ENCODE measurements at regions not wholly inside any gene's neighbourhood (a gene's known extent, or its start where the extent isn't known, plus 50 kb on each side); places are given as distances from the start of the nearest gene placed in this dataset.

DNA sequence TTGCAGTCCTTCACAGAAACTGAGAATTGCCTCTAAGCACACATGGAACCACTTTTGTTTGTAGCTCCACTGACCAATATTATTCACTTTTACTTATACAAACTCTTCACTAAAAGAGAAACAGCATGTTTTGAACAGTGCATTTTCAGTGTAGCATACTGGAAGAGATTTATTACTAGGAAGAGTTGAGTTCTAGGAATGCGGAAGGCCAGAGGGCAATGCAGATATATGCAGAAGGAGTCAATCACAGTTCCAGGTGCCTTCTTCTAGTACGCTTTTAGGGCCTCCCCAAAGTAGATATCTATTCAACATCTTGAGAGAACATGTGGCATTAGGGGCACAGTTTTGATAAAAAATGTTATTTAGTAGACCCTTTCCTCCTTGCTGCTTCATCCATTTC is 1654.0 kb upstream of the ZEB2 start:
- Histone ChIP-seq H3K9me3 (peaks cover 3% of the 10 kb centered on the region), H3K4me1 (no peaks in the 10 kb centered on the region), H3K4me3 (no peak overlapping the region), H3K27ac (no peak overlapping the region), H3K36me3 (no peaks in the 10 kb centered on the region), H3K27me3 (no peaks in the 10 kb centered on the region)
- TF ChIP-seq, protein P1, sequence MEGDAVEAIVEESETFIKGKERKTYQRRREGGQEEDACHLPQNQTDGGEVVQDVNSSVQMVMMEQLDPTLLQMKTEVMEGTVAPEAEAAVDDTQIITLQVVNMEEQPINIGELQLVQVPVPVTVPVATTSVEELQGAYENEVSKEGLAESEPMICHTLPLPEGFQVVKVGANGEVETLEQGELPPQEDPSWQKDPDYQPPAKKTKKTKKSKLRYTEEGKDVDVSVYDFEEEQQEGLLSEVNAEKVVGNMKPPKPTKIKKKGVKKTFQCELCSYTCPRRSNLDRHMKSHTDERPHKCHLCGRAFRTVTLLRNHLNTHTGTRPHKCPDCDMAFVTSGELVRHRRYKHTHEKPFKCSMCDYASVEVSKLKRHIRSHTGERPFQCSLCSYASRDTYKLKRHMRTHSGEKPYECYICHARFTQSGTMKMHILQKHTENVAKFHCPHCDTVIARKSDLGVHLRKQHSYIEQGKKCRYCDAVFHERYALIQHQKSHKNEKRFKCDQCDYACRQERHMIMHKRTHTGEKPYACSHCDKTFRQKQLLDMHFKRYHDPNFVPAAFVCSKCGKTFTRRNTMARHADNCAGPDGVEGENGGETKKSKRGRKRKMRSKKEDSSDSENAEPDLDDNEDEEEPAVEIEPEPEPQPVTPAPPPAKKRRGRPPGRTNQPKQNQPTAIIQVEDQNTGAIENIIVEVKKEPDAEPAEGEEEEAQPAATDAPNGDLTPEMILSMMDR (IDR thresholded peaks at IDR 0.05): no peak
- no peak for TF ChIP-seq POLR2AphosphoS5 (IDR thresholded peaks at IDR 0.05)
- no peak for TF ChIP-seq POLR2A (IDR thresholded peaks at IDR 0.05)
- no peak for TF ChIP-seq EP300 (IDR thresholded peaks at IDR 0.05)
- 88% methylated on average over 2 of the region's 2 CpGs for WGBS
- DNase-seq (ENCODE audit: low spot score in 2 of 2): no peak

DNA sequence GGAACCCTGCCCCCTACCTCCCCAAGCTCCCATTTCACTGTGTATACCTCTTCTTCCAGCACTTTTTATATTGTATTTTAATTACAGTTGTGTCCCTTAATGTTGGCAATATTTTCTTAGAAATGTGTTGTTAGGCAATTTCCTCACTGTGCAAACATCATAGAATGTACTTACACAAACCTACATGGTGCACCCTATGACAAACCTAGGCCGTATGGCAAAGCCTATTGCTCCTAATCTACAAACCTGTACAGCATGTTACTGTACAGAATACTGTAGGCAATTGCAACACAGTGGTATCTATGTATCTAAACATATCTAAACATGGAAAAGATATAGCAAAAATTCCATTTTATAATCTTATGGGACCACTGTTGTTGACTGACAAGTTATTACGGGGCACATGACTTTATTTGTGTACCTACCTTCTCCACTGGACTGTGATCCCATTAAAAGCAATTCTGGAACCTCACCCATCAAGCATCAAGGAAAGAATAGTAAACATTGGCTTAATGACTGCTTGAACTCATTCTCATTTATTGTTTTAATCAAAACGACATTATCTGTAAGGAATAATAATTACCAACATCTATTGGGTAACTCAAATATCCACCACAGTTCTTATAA is 1641.5 kb upstream of the ZEB2 start:
- no peak for TF ChIP-seq EP300 (IDR thresholded peaks at IDR 0.05)
- TF ChIP-seq, protein P1 (IDR thresholded peaks at IDR 0.05): no peak
- TF ChIP-seq POLR2AphosphoS5 (IDR thresholded peaks at IDR 0.05): no peak
- no peak for TF ChIP-seq POLR2A (IDR thresholded peaks at IDR 0.05)
- no peak for DNase-seq (ENCODE audit: low spot score in 2 of 2)
- H3K27ac ChIP-seq: no peak overlapping the region
- no peaks in the 10 kb centered on the region for H3K36me3 ChIP-seq
- H3K27me3 ChIP-seq: no peaks in the 10 kb centered on the region
- 48% methylated on average over 3 of the region's 3 CpGs for WGBS
- no peaks in the 10 kb centered on the region for H3K9me3 ChIP-seq
- no peak overlapping the region for H3K4me3 ChIP-seq
- no peaks in the 10 kb centered on the region for H3K4me1 ChIP-seq

DNA sequence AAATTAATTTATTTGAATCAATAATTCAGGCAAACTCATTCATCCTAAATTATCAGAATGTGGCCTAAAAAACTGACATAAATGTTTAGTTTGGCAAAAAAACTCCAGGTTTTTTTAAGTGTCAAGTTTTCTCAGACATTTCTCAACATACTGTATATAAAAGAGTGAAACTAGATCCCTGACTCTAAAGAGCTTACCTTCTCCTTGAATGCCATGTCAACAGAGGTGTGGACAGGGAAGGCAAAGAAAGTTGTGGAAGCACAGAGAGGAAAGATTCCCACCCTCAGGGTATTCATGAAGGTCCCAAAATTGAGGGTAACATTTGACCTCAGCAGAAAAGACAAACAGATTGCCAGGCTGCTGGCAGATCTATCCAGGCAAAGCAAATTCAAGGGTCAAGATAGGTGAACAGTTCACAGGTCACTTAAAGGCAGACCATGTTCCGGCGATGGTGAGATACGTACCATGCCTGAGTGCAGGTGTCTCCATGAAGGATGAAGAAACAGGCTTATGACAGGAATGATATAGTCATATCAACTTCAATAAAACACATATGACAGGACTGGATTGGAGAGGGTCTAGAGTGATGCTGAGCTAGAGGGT is 1638.3 kb upstream of the ZEB2 start:
- H3K27ac ChIP-seq: no peak overlapping the region
- no peak for DNase-seq (ENCODE audit: low spot score in 2 of 2)
- H3K27me3 ChIP-seq: no peaks in the 10 kb centered on the region
- H3K4me1 ChIP-seq: no peaks in the 10 kb centered on the region
- TF ChIP-seq POLR2A (IDR thresholded peaks at IDR 0.05) (no peak), EP300 (IDR thresholded peaks at IDR 0.05) (no peak)
- no peaks in the 10 kb centered on the region for H3K36me3 ChIP-seq
- H3K4me3 ChIP-seq: no peak overlapping the region
- H3K9me3 ChIP-seq: no peaks in the 10 kb centered on the region
- whole genome bisulfite sequencing: 97% methylated on average over 3 of the region's 3 CpGs

DNA sequence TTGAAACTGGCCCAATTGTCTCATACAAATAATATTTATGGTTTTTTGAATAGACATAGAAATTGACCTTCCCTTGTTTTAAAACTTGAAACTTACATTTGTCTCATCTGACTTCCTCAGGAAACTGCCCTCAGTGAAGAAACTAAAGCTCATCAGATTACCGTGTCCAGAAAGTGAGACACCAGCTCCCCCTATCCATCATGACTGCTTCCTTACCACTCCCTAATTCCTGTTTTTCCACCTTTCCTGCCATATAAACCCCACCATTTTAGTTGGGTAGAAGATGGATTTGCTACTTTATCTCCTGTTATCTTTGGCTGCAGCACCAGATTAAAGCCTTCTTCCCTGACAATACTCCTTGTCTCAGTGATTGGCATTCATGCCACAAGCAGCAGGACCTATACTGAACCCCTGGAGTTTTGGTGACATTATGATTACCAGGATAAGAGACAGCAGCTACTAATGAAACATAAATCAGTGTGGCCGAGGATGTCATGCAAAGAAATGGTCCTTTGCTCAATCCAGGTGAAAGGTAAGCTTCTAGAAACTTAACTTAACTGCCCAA is 1627.6 kb upstream of the ZEB2 start:
- Histone ChIP-seq H3K9me3 (no peaks in the 10 kb centered on the region), H3K4me1 (no peaks in the 10 kb centered on the region), H3K4me3 (no peak overlapping the region), H3K27me3 (no peaks in the 10 kb centered on the region), H3K36me3 (no peaks in the 10 kb centered on the region), H3K27ac (no peak overlapping the region)
- 78% methylated on average over 2 of the region's 2 CpGs for WGBS
- TF ChIP-seq POLR2AphosphoS5 (IDR thresholded peaks at IDR 0.05) (no peak), POLR2A (IDR thresholded peaks at IDR 0.05) (no peak), EP300 (IDR thresholded peaks at IDR 0.05) (no peak)
- TF ChIP-seq, protein P1 (IDR thresholded peaks at IDR 0.05): no peak
- no peak for DNase-seq (ENCODE audit: low spot score in 2 of 2)

DNA sequence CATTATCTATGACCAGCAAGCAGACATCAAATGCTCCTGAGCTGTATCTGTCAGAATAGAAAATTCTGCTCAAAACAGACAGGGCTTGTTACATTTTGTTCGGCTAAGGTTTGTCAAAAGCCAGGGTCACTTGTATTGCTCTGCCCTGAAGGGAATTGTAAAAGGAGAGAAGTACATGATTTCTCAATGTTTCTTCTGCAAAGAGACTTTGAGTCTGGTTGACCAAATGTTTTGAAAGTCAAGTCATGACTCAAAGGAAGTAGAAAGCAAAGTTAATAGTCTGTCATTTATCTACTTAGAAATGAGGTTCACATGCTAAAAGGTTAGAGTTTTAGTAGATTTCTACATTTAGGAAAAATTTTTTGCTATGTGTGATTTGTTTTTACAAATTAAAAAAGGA is 1624.1 kb upstream of the ZEB2 start:
- no peak overlapping the region for H3K4me3 ChIP-seq
- H3K4me1 ChIP-seq: no peaks in the 10 kb centered on the region
- WGBS: 78% methylated on average over 1 of the region's 1 CpG
- H3K9me3 ChIP-seq: no peaks in the 10 kb centered on the region
- TF ChIP-seq POLR2A (IDR thresholded peaks at IDR 0.05) (no peak), POLR2AphosphoS5 (IDR thresholded peaks at IDR 0.05) (no peak), EP300 (IDR thresholded peaks at IDR 0.05) (no peak)
- TF ChIP-seq, protein P1 (IDR thresholded peaks at IDR 0.05): no peak
- H3K27ac ChIP-seq: no peak overlapping the region
- H3K27me3 ChIP-seq: no peaks in the 10 kb centered on the region
- H3K36me3 ChIP-seq: no peaks in the 10 kb centered on the region
- DNase-seq (ENCODE audit: low spot score in 2 of 2): no peak

Data from suprapubic skin (tissue), 4 donors.